ENCODE measurements at regions not wholly inside any gene's neighbourhood (a gene's known extent, or its start where the extent isn't known, plus 50 kb on each side); places are given as distances from the start of the nearest gene placed in this dataset.

GRCh38 chr1:30117685-30118084 is 605.7 kb downstream of the MATN1 start:
- TF ChIP-seq CTCF (IDR thresholded peaks at IDR 0.05; ENCODE audit: low read depth, low read length) (no peak), POLR2A (IDR thresholded peaks at IDR 0.05; ENCODE audit: extremely low read depth, insufficient read length) (no peak)

All from NB4 (cell line).